HepG2 (cell line): ENCODE measurements at regions not wholly inside any gene's neighbourhood (a gene's known extent, or its start where the extent isn't known, plus 50 kb on each side); places are given as distances from the start of the nearest gene placed in this dataset.

Experiments
- ZBTB40 ChIP-seq, 2 experiments: fragments of 450-650 bp in 1 of 2; sonication (generic) in 1 of 2; formaldehyde crosslinking in 1 of 2; IDR thresholded peaks; 2 replicates each; pipeline versions ENCODE4 v1.6.1 to v1.8.0; 2016 to 2022; ENCODE audit warnings: antibody characterized with exemption in 1 of 2, mild to moderate bottlenecking in 1 of 2, missing genetic modification reagents in 1 of 2
- ZNF574 ChIP-seq: sonication (generic); formaldehyde crosslinking; IDR thresholded peaks from 2 replicates; pipeline ENCODE4 v1.4.0; 2020; ENCODE audit warnings: missing genetic modification reagents

- TF ChIP-seq ZBTB40 (IDR thresholded peaks at IDR 0.05) = no peak
- no peak for TF ChIP-seq ZBTB40 (CRISPR knock-in tag; IDR thresholded peaks at IDR 0.05)
- TF ChIP-seq ZNF574 (CRISPR knock-in tag) = no peak
- TF ChIP-seq, all 625 proteins: peak for 1
Observed at GRCh38 chr6:6951355-6951754, 156.4 kb upstream of the RREB1 start (continued).
